Liver (tissue), 7 donors: ENCODE measurements at regions not wholly inside any gene's neighbourhood (a gene's known extent, or its start where the extent isn't known, plus 50 kb on each side); places are given as distances from the start of the nearest gene placed in this dataset.

ENCODE experiments used
- DNase-seq: peaks from one replicate; pipeline ENCODE4 v3.0.0-alpha.2; 2017; ENCODE audit warnings: low spot score
- H3K27ac ChIP-seq, 2 donors: one replicate each; pipeline ENCODE4 v1.7.0; 2013; ENCODE audit warnings: inconsistent platforms in 2 of 2, low read length in 2 of 2, control low read depth in 1 of 2, low read depth in 1 of 2, mild to moderate bottlenecking in 1 of 2
- H3K27me3 ChIP-seq, 4 donors: one replicate each; pipeline versions ENCODE4 v1.6.1 to v1.7.0; 2013; ENCODE audit warnings: low read length in 3 of 4, inconsistent platforms in 1 of 4, mild to moderate bottlenecking in 1 of 4, moderate library complexity in 1 of 4; ENCODE audit not compliant: control insufficient read depth in 4 of 4, insufficient read depth in 4 of 4
- H3K36me3 ChIP-seq, 4 donors: one replicate each; pipeline versions ENCODE4 v1.6.1 to v1.7.0; 2013; ENCODE audit warnings: low read length in 3 of 4, mild to moderate bottlenecking in 3 of 4, low read depth in 1 of 4, moderate library complexity in 1 of 4; ENCODE audit not compliant: control insufficient read depth in 4 of 4, insufficient read depth in 3 of 4
- H3K4me1 ChIP-seq, 4 donors: one replicate each; pipeline versions ENCODE4 v1.6.1 to v1.7.0; 2013; ENCODE audit warnings: low read length in 3 of 4, mild to moderate bottlenecking in 3 of 4, moderate library complexity in 1 of 4; ENCODE audit not compliant: control insufficient read depth in 4 of 4, insufficient read depth in 4 of 4
- H3K4me3 ChIP-seq, 3 donors: one replicate each; pipeline versions ENCODE4 v1.6.1 to v1.7.0; 2013; ENCODE audit warnings: low read length in 3 of 3, control low read depth in 1 of 3, low read depth in 1 of 3, mild to moderate bottlenecking in 1 of 3
- H3K9ac ChIP-seq, 2 donors: one replicate each; pipeline ENCODE4 v1.7.0; 2013; ENCODE audit warnings: low read length in 2 of 2, mild to moderate bottlenecking in 2 of 2, moderate library complexity in 2 of 2, control low read depth in 1 of 2, low read depth in 1 of 2
- H3K9me3 ChIP-seq, 4 donors: one replicate each; pipeline versions ENCODE4 v1.6.1 to v1.7.0; 2013; ENCODE audit warnings: low read length in 3 of 4; ENCODE audit not compliant: control insufficient read depth in 4 of 4
- ATF3 ChIP-seq: IDR thresholded peaks from 2 replicates; pipeline ENCODE4 v1.6.1; 2016; ENCODE audit warnings: antibody characterized with exemption
- EGR1 ChIP-seq, 2 donors: IDR thresholded peaks; 2 replicates each; pipeline ENCODE4 v1.6.1; 2016 to 2018; ENCODE audit warnings: antibody characterized with exemption in 2 of 2, low read depth in 2 of 2
- FOXA1 ChIP-seq: IDR thresholded peaks from 2 replicates; pipeline ENCODE4 v1.6.1; 2016; ENCODE audit warnings: antibody characterized with exemption
- FOXA2 ChIP-seq: IDR thresholded peaks from 2 replicates; pipeline ENCODE4 v1.6.1; 2016; ENCODE audit warnings: antibody characterized with exemption
- GABPA ChIP-seq, 2 donors: IDR thresholded peaks in 1 of 2; conservative IDR thresholded peaks in 1 of 2; 2 replicates each; pipeline ENCODE4 v1.6.1; 2016; ENCODE audit warnings: antibody characterized with exemption in 2 of 2, mild to moderate bottlenecking in 1 of 2, moderate library complexity in 1 of 2
- HNF4A ChIP-seq, 2 donors: conservative IDR thresholded peaks; 2 replicates each; pipeline ENCODE4 v1.6.1; 2016; ENCODE audit warnings: antibody characterized with exemption in 2 of 2, mild to moderate bottlenecking in 2 of 2
- HNF4G ChIP-seq: IDR thresholded peaks from 2 replicates; pipeline ENCODE4 v1.6.1; 2016; ENCODE audit warnings: antibody characterized with exemption
- JUND ChIP-seq, 2 donors: IDR thresholded peaks; 2 replicates each; pipeline ENCODE4 v1.6.1; 2016; ENCODE audit warnings: antibody characterized with exemption in 2 of 2
- MAX ChIP-seq: IDR thresholded peaks from 2 replicates; pipeline ENCODE4 v1.6.1; 2016; ENCODE audit warnings: antibody characterized with exemption
- NR2F2 ChIP-seq: IDR thresholded peaks from 2 replicates; pipeline ENCODE4 v1.6.1; 2016; ENCODE audit warnings: antibody characterized with exemption
- RAD21 ChIP-seq, 2 donors: IDR thresholded peaks; 2 replicates each; pipeline ENCODE4 v1.6.1; 2016; ENCODE audit warnings: antibody characterized with exemption in 2 of 2, mild to moderate bottlenecking in 2 of 2
- REST ChIP-seq: IDR thresholded peaks from 2 replicates; pipeline ENCODE4 v1.6.1; 2016; ENCODE audit warnings: antibody characterized with exemption, mild to moderate bottlenecking
- RXRA ChIP-seq, 2 donors: IDR thresholded peaks; 2 replicates each; pipeline ENCODE4 v1.6.1; 2017 to 2018; ENCODE audit warnings: antibody characterized with exemption in 2 of 2, mild to moderate bottlenecking in 1 of 2
- SP1 ChIP-seq: IDR thresholded peaks from 2 replicates; pipeline ENCODE4 v1.6.1; 2018; ENCODE audit warnings: antibody characterized with exemption, mild to moderate bottlenecking
- YY1 ChIP-seq: IDR thresholded peaks from 2 replicates; pipeline ENCODE4 v1.6.1; 2016; ENCODE audit warnings: antibody characterized with exemption, mild to moderate bottlenecking
- ZBTB33 ChIP-seq: IDR thresholded peaks from 2 replicates; pipeline ENCODE4 v1.6.1; 2016; ENCODE audit warnings: antibody characterized with exemption
- WGBS: extraction: QIAGEN DNeasy Blood & Tissue Kit; methylation state at CpG from one replicate; pipeline ENCODE4 v1.1.7; 2013; 5-methylcytosine and 5-hydroxymethylcytosine counted together
- donor health status: healthy.
- donor health status: healthy.
- donor health status: healthy.
- donor health status: healthy.

GRCh38 chr13:61024046-61024445 is 391.6 kb downstream of the PCDH20 start:
- Histone ChIP-seq H3K4me3 (no peak overlapping the region), H3K27ac (no peak overlapping the region), H3K4me1 (no peaks in the 10 kb centered on the region), H3K27me3 (no peaks in the 10 kb centered on the region), H3K36me3 (no peaks in the 10 kb centered on the region), H3K9me3 (no peaks in the 10 kb centered on the region), H3K9ac (no peak overlapping the region)
- no peak for TF ChIP-seq RXRA (IDR thresholded peaks at IDR 0.05)
- no peak for TF ChIP-seq FOXA1
- TF ChIP-seq HNF4G = no peak
- TF ChIP-seq EGR1 (IDR thresholded peaks at IDR 0.05; ENCODE audit: low read depth in 2 of 2) = no peak
- no peak for TF ChIP-seq ATF3
- TF ChIP-seq JUND (IDR thresholded peaks at IDR 0.05) = no peak
- TF ChIP-seq RAD21 (IDR thresholded peaks at IDR 0.05) = no peak
- no peak for TF ChIP-seq FOXA2
- no peak for TF ChIP-seq GABPA (IDR thresholded peaks at IDR 0.05 in 1 of 2, conservative IDR thresholded peaks at IDR 0.05 in 1 of 2)
- no peak for TF ChIP-seq NR2F2
- TF ChIP-seq SP1 = no peak
- no peak for TF ChIP-seq YY1
- no peak for DNase-seq

GRCh38 chr13:61021838-61022237 is 393.8 kb downstream of the PCDH20 start:
- H3K36me3 ChIP-seq = no peaks in the 10 kb centered on the region
- no peak overlapping the region for H3K27ac ChIP-seq
- no peak overlapping the region for H3K9ac ChIP-seq
- H3K9me3 ChIP-seq = no peaks in the 10 kb centered on the region
- TF ChIP-seq HNF4G (no peak), REST (no peak), FOXA2 (no peak), HNF4A (conservative IDR thresholded peaks at IDR 0.05) (no peak), GABPA (IDR thresholded peaks at IDR 0.05 in 1 of 2, conservative IDR thresholded peaks at IDR 0.05 in 1 of 2) (no peak), RAD21 (IDR thresholded peaks at IDR 0.05) (no peak), MAX (no peak), RXRA (IDR thresholded peaks at IDR 0.05) (no peak), ATF3 (no peak), FOXA1 (no peak)
- DNase-seq = no peak
- H3K4me1 ChIP-seq = no peaks in the 10 kb centered on the region
- no peaks in the 10 kb centered on the region for H3K27me3 ChIP-seq
- WGBS = 69% methylated on average over 2 of the region's 2 CpGs
- H3K4me3 ChIP-seq = no peak overlapping the region

GRCh38 chr13:61013796-61014195 is 401.9 kb downstream of the PCDH20 start:
- no peak for DNase-seq
- 60% methylated on average over 2 of the region's 2 CpGs for WGBS

More at GRCh38 chr13:61013796-61014195, 401.9 kb downstream of the PCDH20 start:
- Histone ChIP-seq H3K36me3 (no peaks in the 10 kb centered on the region), H3K27ac (no peak overlapping the region), H3K9me3 (peaks cover 0 to 8% (median 1%) of the 10 kb centered on the region in 4 donors), H3K27me3 (no peaks in the 10 kb centered on the region), H3K4me1 (no peaks in the 10 kb centered on the region), H3K4me3 (no peak overlapping the region), H3K9ac (no peak overlapping the region)
- TF ChIP-seq SP1 (no peak), RXRA (IDR thresholded peaks at IDR 0.05) (no peak), MAX (no peak), NR2F2 (no peak), ATF3 (no peak), EGR1 (IDR thresholded peaks at IDR 0.05; ENCODE audit: low read depth in 2 of 2) (no peak), FOXA2 (no peak), HNF4G (no peak), GABPA (IDR thresholded peaks at IDR 0.05 in 1 of 2, conservative IDR thresholded peaks at IDR 0.05 in 1 of 2) (no peak), REST (no peak), FOXA1 (no peak), HNF4A (conservative IDR thresholded peaks at IDR 0.05) (no peak), ZBTB33 (no peak), YY1 (no peak)
